LoVo (cell line): ENCODE measurements at regions not wholly inside any gene's neighbourhood (a gene's known extent, or its start where the extent isn't known, plus 50 kb on each side); places are given as distances from the start of the nearest gene placed in this dataset.
A peak's percentile ranks its signal among the peaks of the same experiment; 100 is the strongest.

Experiments used
- DNase-seq: peaks from one replicate; pipeline ENCODE4 v3.0.0-alpha.2; 2016; ENCODE audit warnings: low spot score

DNA sequence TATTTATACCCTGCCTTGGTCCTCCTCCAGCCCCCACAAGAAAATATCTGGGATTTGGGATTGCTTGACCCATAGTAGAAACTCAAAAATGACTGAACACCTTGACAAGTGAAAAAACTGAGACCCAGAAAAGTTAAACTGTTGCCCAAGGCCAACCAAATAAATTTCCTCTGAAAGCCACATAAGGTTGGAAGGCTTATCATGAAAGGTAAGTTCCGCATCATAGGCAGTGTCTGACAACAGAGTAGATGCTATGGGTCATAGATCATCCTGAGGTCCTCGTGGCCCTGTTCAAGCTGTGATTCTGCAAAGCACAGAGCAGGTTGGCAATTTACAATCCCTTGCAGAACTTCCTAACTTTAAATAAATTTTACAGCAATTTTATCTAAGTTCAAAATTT lies 140.8 kb upstream of the TSC22D2 start:
- DNase-seq: no peak

DNA sequence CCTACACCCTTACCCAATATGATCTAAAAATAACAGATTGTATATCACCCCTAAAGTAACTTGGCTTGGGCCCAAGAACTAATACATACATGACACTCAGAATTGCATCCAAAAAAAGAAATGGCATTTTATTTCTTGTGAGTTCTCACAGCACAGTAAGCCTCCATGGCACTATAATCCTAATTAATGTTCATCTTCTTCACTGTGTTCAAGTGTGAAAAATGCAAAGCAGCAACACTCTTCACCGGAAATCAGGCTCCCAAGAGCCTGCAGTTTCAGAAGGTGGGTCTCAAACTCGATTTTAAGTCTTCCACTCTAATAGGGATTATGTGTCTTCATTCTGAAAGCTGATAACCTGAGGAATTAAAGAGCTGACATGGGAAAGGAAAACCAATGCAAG lies 142.8 kb upstream of the TSC22D2 start:
- no peak for DNase-seq

DNA sequence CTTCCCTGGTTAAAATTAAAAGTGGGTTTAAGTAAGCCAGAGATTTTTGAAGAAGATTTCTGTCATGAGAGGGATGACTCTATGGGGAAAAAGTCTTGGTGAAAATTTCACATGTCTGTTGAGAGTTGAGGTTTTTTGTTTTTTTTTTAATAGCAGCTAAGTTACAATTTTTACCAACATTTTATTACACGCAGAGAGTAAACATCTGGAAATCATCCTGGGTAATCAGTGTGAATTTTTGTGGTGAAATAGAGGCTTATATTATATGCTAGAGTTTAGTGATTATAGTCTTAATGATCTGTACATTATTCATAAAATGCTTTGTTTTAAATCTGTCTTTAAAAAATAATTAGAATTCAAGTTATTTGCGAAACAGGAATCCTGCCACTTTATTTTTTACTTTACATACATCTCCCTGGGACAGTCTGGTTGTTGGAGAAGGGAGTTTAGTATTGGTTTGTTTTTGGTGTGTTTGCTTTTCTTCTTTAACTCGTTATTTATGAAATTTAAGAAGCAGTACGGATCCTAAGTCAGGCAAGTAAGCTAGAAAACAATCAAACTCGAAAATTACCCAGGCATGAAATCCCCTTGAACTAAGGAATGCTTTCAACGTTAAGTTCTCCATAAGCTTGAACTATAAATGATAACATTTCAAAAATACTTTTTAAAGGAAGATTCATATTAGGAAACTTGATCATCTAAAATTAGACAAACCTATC lies 143.4 kb upstream of the TSC22D2 start:
- no peak for DNase-seq

DNA sequence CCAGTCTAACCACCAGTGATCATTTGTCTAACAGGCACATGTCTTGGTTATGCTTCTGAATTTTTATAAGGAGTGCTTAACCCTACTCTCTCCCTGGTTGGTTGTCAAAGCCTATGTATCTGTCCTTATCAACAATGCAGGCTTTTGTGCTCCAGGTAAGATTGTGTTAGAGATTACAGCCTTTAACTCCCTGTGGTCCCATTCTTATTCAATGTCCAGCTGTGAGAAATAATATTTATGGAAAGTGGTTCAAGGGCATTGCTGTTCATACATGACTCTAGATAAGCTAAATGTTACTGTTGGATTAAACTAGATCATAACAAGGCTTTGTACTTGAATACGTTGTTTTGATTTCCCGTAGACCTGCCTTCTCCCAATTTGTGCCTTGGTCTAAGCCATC lies 146.1 kb upstream of the TSC22D2 start:
- no peak for DNase-seq

DNA sequence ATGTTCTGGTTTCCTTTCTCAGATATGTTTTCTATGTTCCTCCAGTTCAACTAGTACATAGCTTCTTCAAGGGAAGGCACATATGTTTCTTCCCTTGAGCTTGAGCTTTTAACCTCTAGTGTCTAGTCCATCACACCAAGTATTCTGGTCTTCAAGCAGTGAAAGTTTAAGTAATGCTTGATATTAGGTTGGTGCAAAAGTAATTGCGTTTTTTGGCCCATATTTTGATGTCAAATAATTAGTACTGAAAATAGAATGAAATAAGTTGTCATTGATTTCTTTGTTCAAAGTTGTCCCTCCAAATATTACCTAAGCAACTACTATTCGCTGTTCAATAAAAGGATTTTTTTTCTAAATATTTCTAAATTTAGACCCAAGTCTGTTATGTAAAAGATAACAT lies 146.7 kb upstream of the TSC22D2 start:
- DNase-seq: no peak

DNA sequence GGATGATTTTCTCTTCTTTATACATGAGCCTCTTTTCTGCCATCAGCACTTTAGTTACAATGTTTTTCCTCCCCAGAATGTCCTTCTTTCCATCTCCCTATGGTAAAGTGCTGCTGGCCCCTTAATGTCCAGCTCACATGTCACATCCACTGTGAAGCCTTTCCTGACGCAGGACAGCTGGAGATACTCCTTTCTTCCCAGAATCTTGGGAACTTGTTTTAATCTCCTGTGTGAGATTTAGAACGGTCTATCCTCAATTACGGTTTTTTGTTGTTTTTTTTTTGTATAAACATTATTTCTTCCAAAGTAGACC lies 147.7 kb upstream of the TSC22D2 start:
- no peak for DNase-seq

DNA sequence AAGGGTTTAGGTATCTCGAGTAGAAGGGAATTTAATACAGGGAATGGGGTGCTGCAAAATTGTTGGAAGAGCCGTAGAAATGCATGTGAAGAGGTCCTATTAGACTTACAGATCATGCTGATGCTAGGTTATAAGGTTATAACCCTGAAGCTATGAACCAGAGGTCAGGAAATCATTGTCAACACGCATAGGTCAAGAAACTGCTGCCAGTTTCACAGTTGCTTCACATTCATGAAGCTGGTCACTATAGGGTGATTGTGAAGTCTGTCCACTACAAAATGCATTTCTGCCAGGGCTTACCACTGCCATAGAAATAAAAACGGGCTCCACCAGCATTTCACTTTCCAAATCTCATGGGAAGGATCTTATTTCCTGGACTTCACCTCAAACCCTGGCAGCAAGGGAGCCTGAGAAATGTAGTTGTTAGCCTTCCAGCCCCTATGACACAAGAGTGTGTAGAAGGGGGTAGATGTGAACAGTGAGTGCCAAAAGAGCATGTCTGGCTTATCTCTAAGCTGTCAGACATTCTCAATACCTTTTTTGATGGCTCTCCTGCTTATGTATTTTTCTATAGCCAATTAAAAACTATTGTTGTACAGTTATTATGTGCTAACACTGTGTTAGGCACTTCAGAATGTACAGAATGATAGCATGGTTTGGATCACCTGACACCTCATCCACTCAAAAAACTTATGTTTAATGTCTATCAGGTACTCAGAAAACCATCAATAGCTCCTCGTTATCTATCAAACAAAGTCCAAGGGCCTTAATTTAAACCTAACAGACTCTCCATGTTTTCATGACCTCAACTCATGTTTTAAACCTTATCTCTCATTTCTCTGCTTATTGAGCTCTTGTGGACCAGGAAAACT lies 148.3 kb upstream of the TSC22D2 start:
- no peak for DNase-seq

DNA sequence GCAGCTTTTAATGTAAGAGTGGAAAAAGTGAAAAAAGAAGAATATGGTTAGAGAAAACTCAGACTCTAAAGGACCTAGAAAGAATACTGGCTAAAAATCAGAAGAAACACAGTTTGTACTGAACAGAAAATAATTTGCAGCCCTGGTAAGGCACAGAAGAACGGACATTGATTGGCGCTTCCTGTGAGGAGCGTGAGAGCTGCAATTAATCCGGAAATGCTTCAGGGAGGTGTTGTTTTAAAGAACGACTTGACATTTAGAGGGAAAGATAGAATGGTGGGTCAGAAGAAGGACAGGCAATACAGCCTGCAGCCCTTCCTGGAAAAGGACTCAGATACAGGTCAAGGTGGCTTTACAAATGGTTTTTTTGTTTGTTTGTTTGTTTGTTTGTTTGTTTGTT lies 151.3 kb upstream of the TSC22D2 start:
- DNase-seq: no peak

DNA sequence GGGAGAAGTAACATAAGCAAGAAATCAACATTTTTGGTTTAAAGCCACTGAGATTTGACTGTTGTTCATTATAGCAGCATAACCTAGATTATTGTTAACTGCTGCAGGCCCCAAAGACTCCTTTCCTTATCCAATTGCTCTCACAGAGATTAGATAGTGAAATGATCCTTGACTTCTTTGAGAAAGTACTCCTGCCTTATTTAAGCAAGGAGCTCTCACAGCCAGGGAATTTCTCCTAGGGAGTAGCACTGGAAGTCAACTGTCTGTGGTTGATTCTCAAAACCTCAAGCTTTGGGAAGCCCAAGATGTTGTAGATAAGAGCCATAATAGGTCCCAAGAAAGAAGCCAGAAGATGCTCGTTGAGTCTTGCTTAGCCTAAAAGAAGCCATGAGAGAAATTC lies 151.8 kb upstream of the TSC22D2 start:
- DNase-seq: no peak

DNA sequence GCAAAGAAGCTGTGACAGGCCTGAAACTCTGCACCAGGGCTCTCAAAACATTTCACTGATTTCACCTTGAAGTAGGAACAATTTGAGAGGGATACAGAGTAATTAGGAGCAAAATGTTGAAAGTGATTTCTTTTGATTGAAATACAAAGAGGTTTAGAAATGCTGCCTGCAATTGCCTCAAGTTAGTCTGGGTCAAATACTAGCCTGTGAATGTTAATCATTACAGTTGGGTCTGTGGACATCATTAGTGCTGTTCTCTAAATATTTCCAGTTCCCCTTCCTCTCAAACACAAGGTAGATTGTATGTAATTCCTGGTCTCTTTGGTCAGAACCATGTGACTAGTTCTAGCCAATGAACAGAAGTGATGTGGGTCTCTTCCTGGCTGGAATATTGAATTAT lies 152.3 kb upstream of the TSC22D2 start:
- DNase-seq: no peak

DNA sequence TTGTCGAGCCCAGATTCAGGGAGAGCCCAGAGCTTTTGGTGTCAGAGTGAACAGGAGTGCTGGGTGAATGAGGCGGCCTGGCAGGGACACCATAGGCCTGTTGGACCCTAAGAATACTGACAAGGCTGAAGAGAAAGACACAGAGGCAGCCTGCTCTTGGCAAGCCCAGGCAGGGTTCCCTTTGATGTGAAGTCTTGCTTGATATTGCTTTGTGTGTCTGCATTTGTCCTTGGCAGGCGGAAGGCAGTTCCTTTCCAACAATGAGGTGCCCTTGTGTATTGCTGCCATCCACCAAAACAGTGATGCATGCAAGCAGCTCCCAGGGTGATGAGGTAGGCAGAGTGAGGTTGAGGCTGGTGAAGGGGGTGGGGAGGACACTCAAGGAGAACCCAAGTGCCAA lies 152.7 kb upstream of the TSC22D2 start:
- DNase-seq: no peak

DNA sequence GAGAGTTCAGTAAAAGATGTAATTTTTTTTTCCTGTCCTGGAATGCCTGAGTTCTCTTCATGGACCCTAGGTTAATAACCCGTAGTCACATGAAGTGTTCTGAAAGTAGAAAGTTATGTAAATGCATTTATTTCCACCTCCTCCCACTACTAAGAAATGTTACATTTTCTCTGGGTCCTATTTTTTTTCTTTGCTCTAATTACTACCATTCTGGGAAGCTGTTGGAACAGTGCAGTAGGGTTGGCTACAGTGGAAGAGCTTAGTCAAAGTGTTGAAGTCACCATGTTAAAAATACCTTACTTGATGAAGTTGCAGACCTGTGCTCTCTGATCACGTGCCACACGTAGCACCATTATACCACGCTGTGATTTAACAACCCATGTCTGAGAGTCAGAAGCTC lies 153.8 kb upstream of the TSC22D2 start:
- DNase-seq: no peak

DNA sequence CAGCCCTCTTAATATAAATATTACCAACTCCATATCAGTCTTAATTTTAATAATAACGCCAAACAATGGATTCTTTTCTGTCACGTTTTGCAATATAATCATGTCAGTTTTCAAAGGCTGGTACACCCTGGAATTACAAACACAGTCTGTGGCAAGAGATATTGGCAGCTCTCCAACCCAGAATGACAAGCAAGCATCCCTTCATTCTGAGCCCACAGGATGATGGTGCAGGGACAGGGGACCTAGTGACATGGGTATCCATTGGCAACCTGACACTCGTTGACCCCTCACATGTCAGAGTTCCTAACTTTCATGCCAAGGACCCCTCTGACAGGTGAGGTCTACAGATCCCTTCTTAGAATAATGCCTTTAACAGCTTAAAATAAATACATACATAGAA lies 154.5 kb upstream of the TSC22D2 start:
- DNase-seq: no peak

DNA sequence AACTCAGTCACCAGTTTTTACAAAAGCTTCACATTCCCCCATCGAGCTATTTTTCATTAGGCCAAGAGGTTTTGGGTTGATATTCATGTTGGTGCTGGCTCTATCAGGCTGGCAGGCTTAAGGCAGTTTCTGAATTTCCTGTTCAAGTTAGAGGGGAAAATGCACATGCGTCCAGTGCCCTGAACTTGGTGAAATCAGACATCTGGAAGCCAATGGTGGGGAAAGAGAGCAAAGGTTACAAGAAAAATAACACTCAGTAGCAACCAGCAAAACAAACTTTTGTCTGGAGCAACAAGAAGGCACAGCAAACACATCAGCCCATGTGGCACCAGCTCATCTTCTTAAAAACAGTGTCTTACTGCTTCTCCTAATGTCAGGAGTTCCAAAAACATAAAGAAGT lies 155.6 kb upstream of the TSC22D2 start:
- no peak for DNase-seq

DNA sequence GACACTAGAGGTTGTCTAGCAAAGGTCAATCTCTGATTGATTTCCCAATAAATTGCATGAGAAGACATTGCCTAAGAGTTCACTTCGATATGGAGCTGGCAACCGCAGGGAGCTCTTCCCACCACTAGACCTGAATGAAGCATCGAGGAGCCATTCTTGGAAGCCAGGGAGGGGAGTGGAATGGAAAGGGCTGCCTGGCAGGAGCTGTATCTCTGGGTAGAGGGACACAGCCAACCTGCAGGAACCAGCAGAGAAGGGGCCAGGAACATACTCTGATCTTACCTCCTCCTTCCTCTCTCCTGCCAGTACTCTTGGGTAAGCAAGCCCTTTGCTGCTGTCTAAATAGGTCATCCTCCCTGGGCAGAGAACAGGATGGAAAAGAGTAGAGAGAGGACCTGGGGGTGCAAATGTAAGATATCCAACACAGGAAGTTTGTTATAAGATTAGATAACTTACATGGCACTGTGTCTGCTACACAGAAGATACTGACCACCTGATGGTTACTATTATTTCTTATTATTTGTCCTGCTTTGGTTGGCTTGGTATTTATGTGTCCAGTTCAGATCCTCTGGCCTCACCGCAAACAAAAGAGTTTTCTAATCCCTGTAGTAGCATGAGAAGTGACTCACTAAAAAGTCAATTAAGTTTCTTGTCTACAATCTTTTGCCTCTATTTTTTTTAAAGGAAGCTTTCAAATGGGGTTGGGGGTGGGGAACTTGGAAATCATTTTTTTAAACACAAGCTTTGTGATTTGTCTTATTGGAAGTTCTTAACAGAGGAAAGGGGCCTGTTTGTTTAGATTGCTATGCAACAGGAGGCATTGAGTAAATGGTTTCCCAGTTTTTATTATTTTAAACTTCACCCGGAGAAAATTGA lies 156.7 kb upstream of the TSC22D2 start:
- no peak for DNase-seq

DNA sequence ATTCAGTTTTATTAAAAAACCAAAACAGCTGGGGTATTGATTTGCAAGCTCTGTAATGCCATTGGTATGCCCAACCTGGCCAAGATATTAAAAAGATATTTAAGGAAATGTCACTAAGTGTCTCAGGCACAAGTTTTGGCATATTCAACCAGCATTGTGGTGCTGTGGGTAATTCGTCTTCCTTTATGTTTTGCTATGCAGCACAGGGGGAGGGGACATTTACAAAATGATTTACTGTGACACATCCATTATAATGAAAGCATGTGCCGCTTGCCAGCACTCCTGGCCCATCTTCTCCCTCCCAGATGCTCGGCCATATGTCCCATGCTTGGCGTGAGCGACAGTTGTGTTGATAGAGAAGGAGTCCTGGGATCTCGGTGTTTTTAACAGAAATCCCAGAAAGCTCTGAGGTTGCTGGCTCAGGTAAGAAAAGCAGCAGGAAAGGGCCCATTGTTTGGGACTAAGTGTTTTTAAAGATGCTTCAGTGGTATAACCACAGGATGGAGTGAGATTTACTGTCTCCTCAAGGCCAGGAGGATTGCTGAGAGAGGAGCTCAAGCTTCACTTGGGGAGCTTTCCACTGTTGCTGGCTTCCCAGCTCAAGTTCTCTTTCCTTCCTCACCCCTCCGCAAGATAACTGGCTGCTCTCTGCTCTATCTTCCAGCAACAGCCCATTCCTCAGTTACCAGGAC lies 158.2 kb upstream of the TSC22D2 start:
- DNase-seq: no peak

DNA sequence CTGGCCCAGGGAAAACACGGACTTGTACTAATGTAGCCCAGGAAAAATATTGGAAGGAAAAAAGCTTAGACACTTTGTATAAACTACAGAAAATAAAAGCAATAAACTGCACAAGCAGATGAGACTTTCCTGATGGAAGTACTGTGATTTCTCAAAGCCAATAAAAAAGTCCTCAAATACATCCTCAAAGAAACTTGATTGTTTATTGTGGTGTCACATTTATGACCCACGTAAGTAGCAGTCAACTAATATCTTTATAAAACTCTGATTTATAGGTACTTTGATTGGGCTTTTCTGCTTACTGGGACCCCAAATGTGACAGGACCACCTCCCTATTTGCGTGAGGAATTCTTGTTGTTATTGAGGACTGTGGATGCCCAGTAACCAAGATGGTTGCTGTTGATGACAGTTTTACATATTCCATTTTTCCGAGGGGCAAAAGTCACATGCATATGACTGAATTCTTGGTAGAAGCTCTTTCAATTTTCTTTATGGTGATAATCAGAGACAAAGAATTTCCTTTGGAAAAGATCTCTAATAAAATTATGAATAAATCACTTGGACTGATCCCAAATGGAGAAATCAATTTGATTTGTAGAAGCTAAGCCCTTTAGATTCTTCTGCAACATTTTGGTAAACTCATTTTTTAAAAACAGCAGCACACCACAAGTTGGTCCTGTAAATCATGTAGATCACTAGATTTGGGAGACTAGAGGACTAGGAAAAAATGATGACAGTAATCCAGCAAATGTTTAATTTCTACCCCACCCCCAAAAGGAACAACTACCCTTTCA lies 159.0 kb upstream of the TSC22D2 start:
- DNase-seq: no peak

DNA sequence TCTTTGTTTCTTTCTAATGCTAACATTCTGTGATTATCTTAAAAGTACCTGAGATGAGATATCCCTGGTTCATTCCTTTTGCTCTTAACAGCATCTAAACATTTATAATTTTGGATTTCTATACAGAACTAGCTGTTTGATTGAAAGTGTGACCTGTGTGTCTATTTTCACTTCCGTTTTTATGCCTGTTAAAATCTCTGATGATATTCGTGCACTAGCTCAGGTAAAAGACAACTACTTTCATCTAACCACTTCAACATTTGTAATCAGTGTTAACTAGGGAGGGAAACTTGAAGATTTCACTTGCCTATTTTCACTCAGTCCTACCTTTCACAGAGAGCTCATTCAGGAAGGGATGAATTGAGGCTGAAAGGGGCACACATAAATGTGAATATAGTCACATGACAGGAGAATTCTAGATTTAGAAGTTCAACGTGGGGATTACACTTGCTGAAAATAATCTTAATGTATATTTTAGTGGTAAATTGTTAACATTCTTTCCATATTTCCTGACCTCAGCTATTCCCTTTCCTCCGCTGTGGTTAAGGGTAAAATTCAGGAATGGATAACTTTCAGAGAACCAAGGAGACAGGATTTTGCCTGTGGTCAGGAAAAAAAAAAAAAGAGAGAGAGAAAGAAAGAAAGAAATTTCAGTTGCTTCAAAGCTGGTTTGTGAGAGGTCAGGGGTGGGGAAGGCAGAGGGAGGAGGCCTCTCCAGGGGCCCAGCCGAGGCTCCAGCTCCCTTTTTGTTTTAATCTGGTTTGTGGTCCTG lies 159.8 kb upstream of the TSC22D2 start:
- DNase-seq: peak; percentile 9

DNA sequence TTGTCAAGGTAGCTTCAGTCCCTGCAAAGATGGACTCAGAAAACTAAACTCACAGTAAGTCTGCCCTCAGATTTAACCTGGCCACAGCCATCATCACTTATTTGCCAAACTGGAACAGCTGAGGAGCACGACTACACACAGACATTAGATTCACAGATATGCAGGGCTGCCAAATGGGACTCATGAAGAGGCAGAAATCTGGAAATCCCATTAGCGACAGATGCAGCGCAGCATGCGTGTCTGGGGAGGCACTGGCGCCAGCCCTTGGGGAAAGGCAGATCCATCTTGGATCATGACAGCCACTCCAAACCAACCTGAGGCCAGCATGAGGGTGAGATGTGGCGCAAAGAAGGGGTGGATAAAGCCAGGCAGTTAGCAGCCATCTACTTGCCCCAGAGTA lies 160.7 kb upstream of the TSC22D2 start:
- no peak for DNase-seq

DNA sequence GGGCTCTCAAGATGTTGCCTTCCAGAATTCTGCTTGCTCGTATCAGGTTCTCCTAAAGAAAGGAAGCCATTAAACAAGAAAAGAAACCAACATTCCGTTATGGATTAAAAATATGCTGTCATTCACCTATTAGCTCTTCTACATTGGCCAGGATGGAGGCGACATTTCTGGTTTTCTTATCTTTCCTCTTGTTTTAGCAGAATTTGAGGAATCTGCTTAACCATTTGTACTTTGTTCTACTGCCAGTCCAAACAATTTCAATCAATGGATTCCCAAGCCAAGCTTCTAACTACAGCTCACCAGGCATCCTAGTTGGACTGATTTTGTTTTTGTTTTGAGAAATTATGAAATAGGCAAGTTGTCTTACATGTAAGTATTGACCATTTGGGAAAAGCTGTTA lies 164.6 kb upstream of the TSC22D2 start:
- DNase-seq: no peak
